HCT116 (cell line): ENCODE measurements at regions not wholly inside any gene's neighbourhood (a gene's known extent, or its start where the extent isn't known, plus 50 kb on each side); places are given as distances from the start of the nearest gene placed in this dataset.

Source experiments
- CEBPB ChIP-seq: IDR thresholded peaks from 2 replicates; pipeline ENCODE4 v1.6.1; 2012; ENCODE audit warnings: low read depth
- CTCF ChIP-seq, 3 experiments: fragments of 200-600 bp in 1 of 3; sonication (generic) in 1 of 3; IDR thresholded peaks in 2 of 3; conservative IDR thresholded peaks in 1 of 3; 2 replicates each; pipeline ENCODE4 v1.5.1; 2012 to 2017; ENCODE audit warnings: low read depth in 2 of 3, low read length in 2 of 3, antibody characterized with exemption in 1 of 3, borderline replicate concordance in 1 of 3, control low read depth in 1 of 3, mild to moderate bottlenecking in 1 of 3, mixed read lengths in 1 of 3, mixed run types in 1 of 3, moderate library complexity in 1 of 3; ENCODE audit not compliant: insufficient read depth in 1 of 3
- EZH2 ChIP-seq: fragments of 200-600 bp; sonication (generic); IDR thresholded peaks from 2 replicates; pipeline ENCODE4 v1.6.1; 2017; ENCODE audit warnings: antibody characterized with exemption, mixed run types
- JUND ChIP-seq: IDR thresholded peaks from 2 replicates; pipeline ENCODE4 v1.6.1; 2012
- POLR2AphosphoS5 ChIP-seq: IDR thresholded peaks from 2 replicates; pipeline ENCODE4 v1.6.1; 2011; ENCODE audit warnings: mild to moderate bottlenecking, low read depth, low read length, moderate library complexity
- RAD21 ChIP-seq: IDR thresholded peaks from 2 replicates; pipeline ENCODE4 v1.6.1; 2012; ENCODE audit warnings: low read depth, mild to moderate bottlenecking
- SIN3A ChIP-seq: IDR thresholded peaks from 2 replicates; pipeline ENCODE4 v1.6.1; 2012; ENCODE audit warnings: low read depth
- ZNF274 ChIP-seq: fragments of 200-500 bp; sonication (Bioruptor generic); IDR thresholded peaks from 2 replicates; pipeline ENCODE4 v1.6.1; 2014; ENCODE audit warnings: mild to moderate bottlenecking, low read depth, low read length, inconsistent platforms

- TF ChIP-seq CTCF (IDR thresholded peaks at IDR 0.05 in 2 of 3, conservative IDR thresholded peaks at IDR 0.05 in 1 of 3; ENCODE audit: borderline replicate concordance in 1 of 3, insufficient read depth in 1 of 3, low read depth in 2 of 3, low read length in 2 of 3): no peak
- no peak for TF ChIP-seq POLR2AphosphoS5
- TF ChIP-seq EZH2: no peak
- no peak for TF ChIP-seq JUND
- no peak for TF ChIP-seq RAD21
- no peak for TF ChIP-seq CEBPB
- no peak for TF ChIP-seq SIN3A
- TF ChIP-seq ZNF274: no peak
Observed at GRCh38 chr9:124198331-124198730, 59.4 kb upstream of the NEK6 start.
